ENCODE measurements at regions not wholly inside any gene's neighbourhood (a gene's known extent, or its start where the extent isn't known, plus 50 kb on each side); places are given as distances from the start of the nearest gene placed in this dataset.

- ChIA-PET POLR2A (ENCODE audit: low non-redundant PET) (interaction anchor here (0.6 kb wide), 1 partner anchor 17 kb away, joined by 3 read pairs; no protein-coding TSS in a partner anchor), CTCF (no interaction called here)
- no peak for DNase-seq (ENCODE audit: low spot score)
- H3K27me3 ChIP-seq (replicated peaks; ENCODE audit: insufficient read depth, low read depth, low read length, poor library complexity) = no peaks in the 10 kb centered on the region
- no peak overlapping the region for H3K27ac ChIP-seq (ENCODE audit: low read depth, low read length, poor library complexity, severe bottlenecking)
- TF ChIP-seq CTCF (conservative IDR thresholded peaks at IDR 0.05; ENCODE audit: low read depth, low read length) (no peak), EZH2 (IDR thresholded peaks at IDR 0.05; ENCODE audit: borderline replicate concordance, low read depth, low read length, poor library complexity, severe bottlenecking) (no peak)
- H3K9me3 ChIP-seq (ENCODE audit: low read depth, low read length, poor library complexity, severe bottlenecking) = no peaks in the 10 kb centered on the region
- no peaks in the 10 kb centered on the region for H3K36me3 ChIP-seq (ENCODE audit: insufficient read depth, low read length, poor library complexity, severe bottlenecking)
- H3K4me3 ChIP-seq (ENCODE audit: low read depth, low read length, poor library complexity, severe bottlenecking) = no peak overlapping the region
- intact Hi-C loops (cut with micrococcal nuclease; ENCODE audit: unreplicated experiment) = no loop called here
- BruUV-seq (replicated peaks) = no TSS peak
- H3K4me1 ChIP-seq (ENCODE audit: insufficient read depth, low read length, poor library complexity, severe bottlenecking) = no peaks in the 10 kb centered on the region
Measured at GRCh38 chr1:76006234-76006633, 68.3 kb upstream of the ST6GALNAC3 start.

DNA sequence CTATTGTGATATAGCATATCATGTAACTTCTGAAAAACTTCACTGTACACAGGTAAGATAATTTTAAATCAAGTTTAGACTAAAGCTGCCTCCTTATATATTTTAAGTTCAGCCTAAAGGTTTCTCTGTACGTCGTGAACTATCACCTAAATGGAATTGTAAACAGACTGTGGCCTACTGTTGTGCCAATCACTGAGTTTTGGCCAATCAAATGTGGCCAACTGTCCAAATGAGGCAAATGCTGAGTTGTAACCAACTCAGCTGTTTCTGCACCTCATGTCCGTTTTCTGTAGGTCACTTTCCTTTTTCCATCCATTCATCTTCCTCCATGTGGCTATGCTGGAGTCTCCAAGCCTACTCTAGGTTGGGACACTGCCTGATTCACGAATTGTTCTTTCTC is 63.7 kb upstream of the ST6GALNAC3 start:
- Histone ChIP-seq H3K4me1 (ENCODE audit: insufficient read depth, low read length, poor library complexity, severe bottlenecking) (no peaks in the 10 kb centered on the region), H3K27ac (ENCODE audit: low read depth, low read length, poor library complexity, severe bottlenecking) (no peak overlapping the region), H3K36me3 (ENCODE audit: insufficient read depth, low read length, poor library complexity, severe bottlenecking) (no peaks in the 10 kb centered on the region), H3K9me3 (ENCODE audit: low read depth, low read length, poor library complexity, severe bottlenecking) (no peaks in the 10 kb centered on the region), H3K4me3 (ENCODE audit: low read depth, low read length, poor library complexity, severe bottlenecking) (no peak overlapping the region), H3K27me3 (replicated peaks; ENCODE audit: insufficient read depth, low read depth, low read length, poor library complexity) (no peaks in the 10 kb centered on the region)
- POLR2A ChIA-PET (ENCODE audit: low non-redundant PET) = no interaction called here
- intact Hi-C loops (cut with micrococcal nuclease; ENCODE audit: unreplicated experiment) = no loop called here
- CTCF ChIA-PET = no interaction called here
- no peak for DNase-seq (ENCODE audit: low spot score)
- no TSS peak for BruUV-seq (replicated peaks)
- no peak for TF ChIP-seq CTCF (conservative IDR thresholded peaks at IDR 0.05; ENCODE audit: low read depth, low read length)
- no peak for TF ChIP-seq EZH2 (IDR thresholded peaks at IDR 0.05; ENCODE audit: borderline replicate concordance, low read depth, low read length, poor library complexity, severe bottlenecking)

- Histone ChIP-seq H3K9me3 (ENCODE audit: low read depth, low read length, poor library complexity, severe bottlenecking) (no peaks in the 10 kb centered on the region), H3K27ac (ENCODE audit: low read depth, low read length, poor library complexity, severe bottlenecking) (no peak overlapping the region), H3K36me3 (ENCODE audit: insufficient read depth, low read length, poor library complexity, severe bottlenecking) (no peaks in the 10 kb centered on the region), H3K4me1 (ENCODE audit: insufficient read depth, low read length, poor library complexity, severe bottlenecking) (no peaks in the 10 kb centered on the region), H3K4me3 (ENCODE audit: low read depth, low read length, poor library complexity, severe bottlenecking) (no peak overlapping the region), H3K27me3 (replicated peaks; ENCODE audit: insufficient read depth, low read depth, low read length, poor library complexity) (no peaks in the 10 kb centered on the region)
- TF ChIP-seq EZH2 (IDR thresholded peaks at IDR 0.05; ENCODE audit: borderline replicate concordance, low read depth, low read length, poor library complexity, severe bottlenecking) (no peak), CTCF (conservative IDR thresholded peaks at IDR 0.05; ENCODE audit: low read depth, low read length) (no peak)
- intact Hi-C loops (cut with micrococcal nuclease; ENCODE audit: unreplicated experiment) = no loop called here
- no TSS peak for BruUV-seq (replicated peaks)
- DNase-seq (ENCODE audit: low spot score) = no peak
- POLR2A ChIA-PET (ENCODE audit: low non-redundant PET) = no interaction called here
- CTCF ChIA-PET = interaction anchor here (0.6 kb wide), 1 partner anchor 27 kb away, joined by 3 read pairs; no protein-coding TSS in a partner anchor
Measured at GRCh38 chr1:76012341-76013205, 62.0 kb upstream of the ST6GALNAC3 start.
